ENCODE measurements at regions not wholly inside any gene's neighbourhood (a gene's known extent, or its start where the extent isn't known, plus 50 kb on each side); places are given as distances from the start of the nearest gene placed in this dataset.

DNA sequence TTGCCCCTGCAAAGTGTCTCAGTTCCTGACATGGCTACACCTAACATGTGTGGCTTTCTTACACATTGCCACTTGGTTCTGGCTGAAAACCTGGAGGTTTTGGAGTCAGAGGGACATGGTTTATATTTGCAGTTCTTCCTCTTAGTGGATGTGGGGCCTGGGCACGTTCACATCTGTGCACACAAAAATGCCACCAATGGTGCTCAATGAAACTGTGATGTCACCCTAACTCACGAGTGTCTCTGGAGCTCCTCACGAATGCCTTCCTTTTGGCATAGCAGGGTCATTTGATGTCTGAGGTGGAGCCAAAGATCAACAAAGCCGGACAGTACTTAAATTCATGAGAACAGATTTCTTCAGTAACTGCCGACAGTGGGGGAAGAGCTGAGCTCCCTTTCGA lies 231.7 kb upstream of the HS6ST1 start:
- H3K9me1 ChIP-seq (replicated peaks; ENCODE audit: control insufficient read depth, extremely low read depth, insufficient read depth, low read length), result no peaks in the 10 kb centered on the region
- H3K9me3 ChIP-seq (replicated peaks; ENCODE audit: control insufficient read depth, insufficient read depth, low read length), result no peaks in the 10 kb centered on the region
- H3K27me3 ChIP-seq (ENCODE audit: control insufficient read depth in 2 of 2, insufficient read depth in 2 of 2, low read length in 2 of 2), result no peaks in the 10 kb centered on the region
- no TSS peak for BruUV-seq (replicated peaks)
- CTCF ChIA-PET, result no interaction called here
- no peak overlapping the region for H3K27ac ChIP-seq (ENCODE audit: insufficient read depth, low read depth, low read length)
- H4K20me1 ChIP-seq (replicated peaks; ENCODE audit: control insufficient read depth, extremely low read depth, insufficient read depth, low read length), result no peaks in the 10 kb centered on the region
- H3K4me3 ChIP-seq (replicated peaks in 1 of 3; ENCODE audit: insufficient read depth in 1 of 3, low read depth in 1 of 3, low read length in 3 of 3), result no peak overlapping the region
- DNase-seq (ENCODE audit: low read depth, low spot score) (no peak), FAIRE-seq (no peak)
- H3K4me1 ChIP-seq (ENCODE audit: control insufficient read depth, extremely low read depth, insufficient read depth, low read length), result no peaks in the 10 kb centered on the region
- TF ChIP-seq MAX (IDR thresholded peaks at IDR 0.05; ENCODE audit: insufficient read depth, insufficient read length) (no peak), FOS (IDR thresholded peaks at IDR 0.05; ENCODE audit: borderline replicate concordance, insufficient read depth, low read length) (no peak), POLR2AphosphoS5 (IDR thresholded peaks at IDR 0.05; ENCODE audit: insufficient read depth, low read depth, low read length) (no peak), JUN (IDR thresholded peaks at IDR 0.05; ENCODE audit: borderline replicate concordance, insufficient read depth, insufficient read length, low read depth) (no peak), GATA2 (IDR thresholded peaks at IDR 0.05; ENCODE audit: insufficient read depth, insufficient read length, low read depth, low read length) (no peak), POLR2A (IDR thresholded peaks at IDR 0.05; ENCODE audit: low read depth, low read length) (no peak), MYC (IDR thresholded peaks at IDR 0.05; ENCODE audit: low read depth, low read length) (no peak), EZH2 (IDR thresholded peaks at IDR 0.05; ENCODE audit: borderline replicate concordance, low read depth, low read length, severe bottlenecking) (no peak)
- dilution Hi-C loops (cut with MboI; ENCODE audit: extremely low pct_ligation_motif_present, low sequenced_read_pairs), result no loop called here
- H3K9ac ChIP-seq (replicated peaks; ENCODE audit: extremely low read depth, insufficient read depth, low read length), result no peak overlapping the region
- no peaks in the 10 kb centered on the region for H3K79me2 ChIP-seq (ENCODE audit: control insufficient read depth, insufficient read depth, low read length)
- no peak overlapping the region for H2AFZ ChIP-seq (ENCODE audit: low read depth, low read length)
- no peak overlapping the region for H3K4me2 ChIP-seq (ENCODE audit: insufficient read depth, low read length)
- no peaks in the 10 kb centered on the region for H3K36me3 ChIP-seq (ENCODE audit: control insufficient read depth in 2 of 2, extremely low read depth in 1 of 2, insufficient read depth in 2 of 2, low read length in 2 of 2)
- POLR2A ChIA-PET, result no interaction called here
- intact Hi-C loops (cut with micrococcal nuclease), result no loop called here

DNA sequence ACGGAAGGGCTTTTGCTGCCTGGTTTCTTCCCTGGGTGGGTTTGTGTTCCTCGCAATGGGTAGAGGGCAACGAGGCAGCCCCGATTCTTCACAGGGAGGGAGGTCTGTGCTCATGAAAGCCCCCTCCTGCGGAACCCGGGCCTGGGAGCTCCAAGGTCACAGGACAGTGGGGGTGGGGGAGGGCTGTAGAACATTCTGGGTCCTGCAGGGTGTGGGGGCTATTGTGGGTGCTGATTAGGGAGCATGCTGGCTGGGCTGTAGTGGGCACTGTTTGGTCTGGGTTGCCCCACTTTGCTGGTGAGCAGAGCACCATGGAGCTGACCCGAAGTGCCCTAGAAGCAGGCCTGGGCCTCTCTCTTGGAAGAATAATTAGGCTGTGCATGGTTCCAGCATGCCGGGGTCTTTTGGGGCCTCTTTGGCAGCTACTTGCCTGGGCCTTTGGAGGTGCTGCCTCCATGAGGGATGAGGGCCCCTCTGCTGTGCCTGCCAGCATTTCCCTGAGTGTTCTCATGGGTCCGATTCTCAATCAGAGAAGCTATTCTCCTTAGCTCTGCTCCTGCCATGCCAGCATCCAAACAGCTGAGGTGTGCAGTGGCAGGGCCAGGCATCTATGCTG lies 232.2 kb upstream of the HS6ST1 start:
- H3K4me2 ChIP-seq (ENCODE audit: insufficient read depth, low read length), result no peak overlapping the region
- ChIA-PET CTCF (no interaction called here), POLR2A (no interaction called here)
- H4K20me1 ChIP-seq (replicated peaks; ENCODE audit: control insufficient read depth, extremely low read depth, insufficient read depth, low read length), result no peaks in the 10 kb centered on the region
- TF ChIP-seq EZH2 (IDR thresholded peaks at IDR 0.05; ENCODE audit: borderline replicate concordance, low read depth, low read length, severe bottlenecking), result no peak
- no peak for TF ChIP-seq MYC (IDR thresholded peaks at IDR 0.05; ENCODE audit: low read depth, low read length)
- TF ChIP-seq GATA2 (IDR thresholded peaks at IDR 0.05; ENCODE audit: insufficient read depth, insufficient read length, low read depth, low read length), result no peak
- no peak for TF ChIP-seq JUN (IDR thresholded peaks at IDR 0.05; ENCODE audit: borderline replicate concordance, insufficient read depth, insufficient read length, low read depth)
- TF ChIP-seq, protein P1, sequence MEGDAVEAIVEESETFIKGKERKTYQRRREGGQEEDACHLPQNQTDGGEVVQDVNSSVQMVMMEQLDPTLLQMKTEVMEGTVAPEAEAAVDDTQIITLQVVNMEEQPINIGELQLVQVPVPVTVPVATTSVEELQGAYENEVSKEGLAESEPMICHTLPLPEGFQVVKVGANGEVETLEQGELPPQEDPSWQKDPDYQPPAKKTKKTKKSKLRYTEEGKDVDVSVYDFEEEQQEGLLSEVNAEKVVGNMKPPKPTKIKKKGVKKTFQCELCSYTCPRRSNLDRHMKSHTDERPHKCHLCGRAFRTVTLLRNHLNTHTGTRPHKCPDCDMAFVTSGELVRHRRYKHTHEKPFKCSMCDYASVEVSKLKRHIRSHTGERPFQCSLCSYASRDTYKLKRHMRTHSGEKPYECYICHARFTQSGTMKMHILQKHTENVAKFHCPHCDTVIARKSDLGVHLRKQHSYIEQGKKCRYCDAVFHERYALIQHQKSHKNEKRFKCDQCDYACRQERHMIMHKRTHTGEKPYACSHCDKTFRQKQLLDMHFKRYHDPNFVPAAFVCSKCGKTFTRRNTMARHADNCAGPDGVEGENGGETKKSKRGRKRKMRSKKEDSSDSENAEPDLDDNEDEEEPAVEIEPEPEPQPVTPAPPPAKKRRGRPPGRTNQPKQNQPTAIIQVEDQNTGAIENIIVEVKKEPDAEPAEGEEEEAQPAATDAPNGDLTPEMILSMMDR (IDR thresholded peaks at IDR 0.05; ENCODE audit: extremely low read depth in 1 of 2, insufficient read depth in 1 of 2, low read depth in 1 of 2, low read length in 2 of 2), result no peak
- no peak for TF ChIP-seq FOS (IDR thresholded peaks at IDR 0.05; ENCODE audit: borderline replicate concordance, insufficient read depth, low read length)
- no peak for TF ChIP-seq MAX (IDR thresholded peaks at IDR 0.05; ENCODE audit: insufficient read depth, insufficient read length)
- no peak for TF ChIP-seq POLR2A (IDR thresholded peaks at IDR 0.05; ENCODE audit: low read depth, low read length)
- no peak for TF ChIP-seq POLR2AphosphoS5 (IDR thresholded peaks at IDR 0.05; ENCODE audit: insufficient read depth, low read depth, low read length)
- H3K36me3 ChIP-seq (ENCODE audit: control insufficient read depth in 2 of 2, extremely low read depth in 1 of 2, insufficient read depth in 2 of 2, low read length in 2 of 2), result no peaks in the 10 kb centered on the region
- intact Hi-C loops (cut with micrococcal nuclease), result no loop called here
- no peak overlapping the region for H2AFZ ChIP-seq (ENCODE audit: low read depth, low read length)
- BruUV-seq (replicated peaks), result no TSS peak
- DNase-seq (ENCODE audit: low read depth, low spot score) (no peak), FAIRE-seq (no peak)
- no peak overlapping the region for H3K27ac ChIP-seq (ENCODE audit: insufficient read depth, low read depth, low read length)
- H3K9ac ChIP-seq (replicated peaks; ENCODE audit: extremely low read depth, insufficient read depth, low read length), result no peak overlapping the region
- no peaks in the 10 kb centered on the region for H3K9me1 ChIP-seq (replicated peaks; ENCODE audit: control insufficient read depth, extremely low read depth, insufficient read depth, low read length)
- H3K4me3 ChIP-seq (replicated peaks in 1 of 3; ENCODE audit: insufficient read depth in 1 of 3, low read depth in 1 of 3, low read length in 3 of 3), result no peak overlapping the region
- H3K4me1 ChIP-seq (ENCODE audit: control insufficient read depth, extremely low read depth, insufficient read depth, low read length), result no peaks in the 10 kb centered on the region
- no peaks in the 10 kb centered on the region for H3K9me3 ChIP-seq (replicated peaks; ENCODE audit: control insufficient read depth, insufficient read depth, low read length)
- no peaks in the 10 kb centered on the region for H3K27me3 ChIP-seq (ENCODE audit: control insufficient read depth in 2 of 2, insufficient read depth in 2 of 2, low read length in 2 of 2)
- dilution Hi-C loops (cut with MboI; ENCODE audit: extremely low pct_ligation_motif_present, low sequenced_read_pairs), result no loop called here
- H3K79me2 ChIP-seq (ENCODE audit: control insufficient read depth, insufficient read depth, low read length), result no peaks in the 10 kb centered on the region
